ENCODE measurements at regions not wholly inside any gene's neighbourhood (a gene's known extent, or its start where the extent isn't known, plus 50 kb on each side); places are given as distances from the start of the nearest gene placed in this dataset.
A peak's percentile ranks its signal among the peaks of the same experiment; 100 is the strongest.

GRCh38 chr7:149690688-149691446 lies 82.5 kb downstream of the ZNF467 start (continued):
- TF ChIP-seq CTCF (CRISPR knock-in tag; IDR thresholded peaks at IDR 0.05) (0 out of 2 replicates have a peak, but pooled peaks have one; percentile 4), GLMP (CRISPR knock-in tag; IDR thresholded peaks at IDR 0.05; ENCODE audit: borderline replicate concordance) (no peak), SKI (IDR thresholded peaks at IDR 0.05; ENCODE audit: partially characterized antibody) (peak; percentile 23), ZFY (CRISPR knock-in tag; IDR thresholded peaks at IDR 0.05) (0 out of 2 replicates have a peak, but pooled peaks have one; percentile 18), DDIT3 (CRISPR knock-in tag; IDR thresholded peaks at IDR 0.05) (no peak), RAD51 (IDR thresholded peaks at IDR 0.05; ENCODE audit: borderline replicate concordance) (no peak), ZHX2 (IDR thresholded peaks at IDR 0.05; ENCODE audit: low read depth) (0 out of 2 replicates have a peak, but pooled peaks have one; percentile 17), ZHX2 (CRISPR knock-in tag; IDR thresholded peaks at IDR 0.05; ENCODE audit: borderline replicate concordance) (no peak), ZGPAT (CRISPR knock-in tag; IDR thresholded peaks at IDR 0.05) (peak; percentile 82), HMG20A (CRISPR knock-in tag; IDR thresholded peaks at IDR 0.05; ENCODE audit: borderline replicate concordance) (peak; percentile 23; the same call in 1 of the 2 replicates), ZNF569 (CRISPR knock-in tag; IDR thresholded peaks at IDR 0.05; ENCODE audit: borderline replicate concordance) (no peak), ZNF614 (CRISPR knock-in tag; IDR thresholded peaks at IDR 0.05; ENCODE audit: borderline replicate concordance) (0 out of 2 replicates have a peak, but pooled peaks have one; percentile 57), CSRNP1 (CRISPR knock-in tag; IDR thresholded peaks at IDR 0.05) (peak; percentile 76), GZF1 (CRISPR knock-in tag; IDR thresholded peaks at IDR 0.05) (no peak), SALL1 (CRISPR knock-in tag; IDR thresholded peaks at IDR 0.05) (peak; percentile 32; the same call in 1 of the 2 replicates), NR1H2 (CRISPR knock-in tag; IDR thresholded peaks at IDR 0.05; ENCODE audit: borderline replicate concordance, low read depth) (no peak)

All from HepG2 (cell line).